Muscle layer of colon (tissue), 2 donors: ENCODE measurements at regions not wholly inside any gene's neighbourhood (a gene's known extent, or its start where the extent isn't known, plus 50 kb on each side); places are given as distances from the start of the nearest gene placed in this dataset.

Experiments
- H3K27ac ChIP-seq: one replicate; pipeline ENCODE4 v1.7.0; 2013; ENCODE audit warnings: low read depth, mild to moderate bottlenecking, low read length, moderate library complexity
- H3K27me3 ChIP-seq, 2 donors: one replicate each; pipeline ENCODE4 v1.7.0; 2013; ENCODE audit warnings: low read length in 2 of 2, mild to moderate bottlenecking in 2 of 2; ENCODE audit not compliant: insufficient read depth in 2 of 2, control insufficient read depth in 1 of 2
- H3K36me3 ChIP-seq: one replicate; pipeline ENCODE4 v1.7.0; 2013; ENCODE audit warnings: mild to moderate bottlenecking, low read length; ENCODE audit not compliant: insufficient read depth
- H3K4me1 ChIP-seq: one replicate; pipeline ENCODE4 v1.7.0; 2013; ENCODE audit warnings: mild to moderate bottlenecking, low read length; ENCODE audit not compliant: insufficient read depth
- H3K4me3 ChIP-seq, 2 donors: one replicate each; pipeline ENCODE4 v1.7.0; 2013; ENCODE audit warnings: low read length in 2 of 2, low read depth in 1 of 2, mild to moderate bottlenecking in 1 of 2, moderate library complexity in 1 of 2
- H3K9ac ChIP-seq: one replicate; pipeline ENCODE4 v1.7.0; 2013; ENCODE audit warnings: low read length
- H3K9me3 ChIP-seq: one replicate; pipeline ENCODE4 v1.7.0; 2013; ENCODE audit warnings: mild to moderate bottlenecking, low read length
- donor health status: abdominal sarcoma.
- donor health status: Adenocarcinoma of cecum.

DNA sequence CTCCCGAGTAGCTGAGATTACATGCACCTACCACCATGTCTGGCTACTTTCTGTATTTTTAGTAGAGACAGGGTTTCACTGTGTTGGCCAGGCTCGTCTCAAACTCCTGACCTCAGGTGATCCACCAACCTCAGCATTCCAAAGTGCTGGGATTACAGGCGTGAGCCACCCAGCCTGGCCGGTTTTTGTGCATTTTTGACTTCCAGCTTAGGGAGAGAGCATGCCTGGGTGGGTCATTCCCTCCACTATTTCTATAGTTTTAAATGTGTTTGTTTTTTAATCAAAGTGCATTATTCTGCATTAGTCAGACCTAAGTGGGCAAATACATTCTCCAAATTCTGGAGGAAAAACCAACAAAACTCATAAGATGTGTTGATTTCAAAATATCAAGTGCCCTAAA lies 207.4 kb upstream of the NRIP1 start:
- Histone ChIP-seq H3K27ac (no peak overlapping the region), H3K9ac (no peak overlapping the region), H3K9me3 (no peaks in the 10 kb centered on the region), H3K27me3 (no peaks in the 10 kb centered on the region), H3K4me3 (no peak overlapping the region), H3K36me3 (no peaks in the 10 kb centered on the region), H3K4me1 (no peaks in the 10 kb centered on the region)

DNA sequence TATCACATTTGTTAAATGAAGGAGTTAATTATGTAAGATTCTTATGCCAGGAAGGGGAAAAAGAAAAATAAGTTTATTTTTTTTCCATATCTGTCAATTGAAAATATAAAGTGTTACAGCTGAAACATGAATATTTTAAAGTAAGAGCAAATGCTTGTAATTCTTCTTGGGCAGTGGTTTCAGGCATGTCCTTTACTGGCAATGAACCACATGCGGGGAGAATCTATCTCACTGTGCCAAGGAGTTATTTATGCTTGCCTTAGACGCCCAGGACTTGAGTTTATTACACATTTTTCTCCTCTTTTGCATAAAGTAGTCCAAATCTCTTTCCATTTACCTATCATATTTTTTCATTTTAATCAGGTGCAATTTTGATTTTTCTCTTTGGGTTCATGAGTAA lies 207.8 kb upstream of the NRIP1 start:
- no peak overlapping the region for H3K27ac ChIP-seq
- no peaks in the 10 kb centered on the region for H3K36me3 ChIP-seq
- H3K27me3 ChIP-seq: no peaks in the 10 kb centered on the region
- H3K4me3 ChIP-seq: no peak overlapping the region
- H3K9me3 ChIP-seq: no peaks in the 10 kb centered on the region
- no peak overlapping the region for H3K9ac ChIP-seq
- H3K4me1 ChIP-seq: no peaks in the 10 kb centered on the region

DNA sequence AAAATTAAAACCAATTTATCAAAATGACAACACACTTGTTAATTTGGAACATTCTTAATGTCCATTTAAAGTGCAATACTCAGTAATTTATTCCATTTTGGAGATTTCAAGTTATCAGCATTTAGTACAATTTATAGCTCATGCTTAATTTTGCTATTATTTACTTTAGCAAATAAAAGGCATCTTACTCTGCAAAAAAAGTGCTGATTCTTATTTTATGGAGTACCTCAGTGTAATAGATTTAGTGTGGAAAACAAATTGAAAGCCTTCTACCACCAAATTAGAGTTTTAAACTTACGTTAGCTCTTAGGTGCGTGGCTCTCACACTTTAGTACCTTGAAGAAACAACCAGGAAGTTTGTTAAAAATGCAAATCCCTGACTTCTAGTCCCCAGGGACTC lies 208.4 kb upstream of the NRIP1 start:
- H3K4me3 ChIP-seq: no peak overlapping the region
- no peak overlapping the region for H3K9ac ChIP-seq
- H3K36me3 ChIP-seq: no peaks in the 10 kb centered on the region
- H3K27ac ChIP-seq: no peak overlapping the region
- H3K4me1 ChIP-seq: no peaks in the 10 kb centered on the region
- H3K27me3 ChIP-seq: no peaks in the 10 kb centered on the region
- no peaks in the 10 kb centered on the region for H3K9me3 ChIP-seq

DNA sequence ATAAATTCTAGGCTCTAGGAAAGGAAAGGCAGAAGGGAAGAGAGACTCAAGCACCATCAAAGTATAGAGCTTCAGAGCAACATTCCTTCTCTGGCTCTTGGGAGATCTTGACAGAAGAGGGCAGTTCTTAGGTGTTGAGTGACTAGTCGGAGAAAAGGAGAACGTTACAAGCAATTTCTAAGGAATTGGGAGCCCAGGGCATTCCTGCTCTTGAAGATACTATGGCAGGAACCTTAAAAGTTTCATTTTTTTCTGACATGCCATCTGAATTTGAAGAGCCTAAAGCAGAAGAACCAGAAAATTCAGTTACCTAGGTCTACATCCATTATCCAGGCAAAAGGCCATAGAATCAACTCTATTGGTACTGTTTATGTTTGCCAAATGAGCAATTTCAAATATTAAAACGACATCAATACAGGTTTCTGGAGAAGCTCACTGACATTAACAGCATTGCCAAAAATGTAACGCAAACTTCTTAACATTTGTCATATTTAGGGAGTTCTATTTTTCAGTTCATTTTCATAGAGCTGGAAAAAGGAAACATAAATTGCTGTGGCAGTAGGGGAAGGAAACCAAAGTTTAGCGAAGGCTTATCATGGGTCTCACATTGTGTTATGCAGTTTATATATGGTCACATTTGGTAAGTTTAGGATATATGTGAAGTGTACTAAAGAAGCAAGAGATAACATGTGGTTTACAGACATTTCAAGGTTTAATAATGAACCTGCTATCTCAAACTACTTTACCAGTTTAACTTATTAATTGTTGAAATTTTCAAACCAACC lies 210.1 kb upstream of the NRIP1 start:
- H3K4me3 ChIP-seq: no peak overlapping the region
- H3K9ac ChIP-seq: no peak overlapping the region
- H3K9me3 ChIP-seq: no peaks in the 10 kb centered on the region
- H3K27me3 ChIP-seq: no peaks in the 10 kb centered on the region
- no peaks in the 10 kb centered on the region for H3K4me1 ChIP-seq
- H3K27ac ChIP-seq: no peak overlapping the region
- no peaks in the 10 kb centered on the region for H3K36me3 ChIP-seq

DNA sequence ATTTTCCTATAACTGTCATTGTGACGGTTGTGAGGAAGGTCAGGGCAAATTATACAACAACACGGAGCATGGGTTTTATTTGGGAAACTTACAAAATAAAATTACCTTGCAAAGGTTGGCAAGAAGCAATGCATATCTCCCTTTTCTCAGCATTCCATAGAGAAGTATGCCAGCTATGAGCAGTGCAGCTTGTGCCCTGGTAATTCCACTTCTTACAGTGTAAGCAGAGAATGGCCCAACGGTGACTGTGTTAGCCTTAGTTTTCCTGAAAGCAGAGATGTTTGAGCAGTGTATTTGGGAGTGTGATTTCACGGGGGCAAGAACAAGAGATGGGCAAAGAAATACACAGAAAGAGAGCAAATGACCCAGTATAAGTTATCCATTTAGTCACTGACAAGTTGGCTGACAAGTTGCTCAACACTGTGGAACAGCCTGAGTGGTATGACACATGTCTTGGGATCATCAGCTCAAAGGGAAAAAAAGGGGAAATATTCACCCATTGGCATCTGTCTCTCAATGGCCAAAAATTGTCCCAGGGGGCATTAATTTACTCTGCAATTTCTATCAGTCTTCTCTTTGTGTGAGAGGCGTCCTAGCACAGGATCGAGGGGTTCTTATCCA lies 210.9 kb upstream of the NRIP1 start:
- Histone ChIP-seq H3K27me3 (no peaks in the 10 kb centered on the region), H3K9ac (no peak overlapping the region), H3K36me3 (no peaks in the 10 kb centered on the region), H3K27ac (no peak overlapping the region), H3K4me3 (no peak overlapping the region), H3K4me1 (no peaks in the 10 kb centered on the region), H3K9me3 (no peaks in the 10 kb centered on the region)

DNA sequence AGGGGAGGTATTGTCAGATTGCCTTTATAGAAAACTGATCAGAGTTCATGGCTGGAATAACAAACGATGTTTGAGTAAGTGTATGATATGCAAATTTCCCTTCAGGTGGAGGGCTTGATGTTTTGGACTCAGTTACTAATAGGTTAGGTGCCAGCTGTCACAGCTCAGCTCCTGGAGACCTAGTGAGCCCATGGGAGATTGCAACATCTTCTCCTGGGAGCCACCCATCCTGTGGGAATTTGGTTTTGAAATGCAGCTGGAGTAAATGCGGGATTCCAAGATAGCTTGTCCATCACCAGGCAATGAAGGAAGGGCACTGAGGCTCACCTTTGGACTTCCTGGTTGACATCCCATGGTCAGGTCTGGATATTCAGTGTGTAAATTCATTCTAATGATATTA lies 211.4 kb upstream of the NRIP1 start:
- H3K36me3 ChIP-seq: no peaks in the 10 kb centered on the region
- no peaks in the 10 kb centered on the region for H3K4me1 ChIP-seq
- H3K27me3 ChIP-seq: no peaks in the 10 kb centered on the region
- H3K9me3 ChIP-seq: no peaks in the 10 kb centered on the region
- H3K9ac ChIP-seq: no peak overlapping the region
- no peak overlapping the region for H3K4me3 ChIP-seq
- no peak overlapping the region for H3K27ac ChIP-seq

DNA sequence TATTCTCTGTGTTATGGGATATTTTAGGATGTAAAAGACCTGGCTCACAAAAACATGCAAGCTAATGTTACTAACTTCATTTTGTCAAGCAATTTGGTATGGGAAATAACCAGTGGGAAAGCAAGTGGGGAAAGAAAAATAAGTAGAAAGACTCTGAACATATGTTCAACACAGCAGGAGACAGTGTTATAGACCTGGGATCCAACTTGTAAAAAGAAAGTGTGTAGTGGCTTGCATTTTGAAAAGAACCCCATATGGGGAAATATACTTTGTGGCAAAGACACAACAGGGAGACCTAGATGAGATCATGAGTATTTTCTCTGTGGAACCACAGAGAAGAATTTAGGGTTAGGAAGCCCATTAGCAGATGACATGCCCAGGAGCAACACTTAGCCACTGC lies 212.7 kb upstream of the NRIP1 start:
- H3K4me1 ChIP-seq: no peaks in the 10 kb centered on the region
- H3K9me3 ChIP-seq: no peaks in the 10 kb centered on the region
- H3K4me3 ChIP-seq: no peak overlapping the region
- no peaks in the 10 kb centered on the region for H3K27me3 ChIP-seq
- H3K9ac ChIP-seq: no peak overlapping the region
- H3K27ac ChIP-seq: no peak overlapping the region
- no peaks in the 10 kb centered on the region for H3K36me3 ChIP-seq

DNA sequence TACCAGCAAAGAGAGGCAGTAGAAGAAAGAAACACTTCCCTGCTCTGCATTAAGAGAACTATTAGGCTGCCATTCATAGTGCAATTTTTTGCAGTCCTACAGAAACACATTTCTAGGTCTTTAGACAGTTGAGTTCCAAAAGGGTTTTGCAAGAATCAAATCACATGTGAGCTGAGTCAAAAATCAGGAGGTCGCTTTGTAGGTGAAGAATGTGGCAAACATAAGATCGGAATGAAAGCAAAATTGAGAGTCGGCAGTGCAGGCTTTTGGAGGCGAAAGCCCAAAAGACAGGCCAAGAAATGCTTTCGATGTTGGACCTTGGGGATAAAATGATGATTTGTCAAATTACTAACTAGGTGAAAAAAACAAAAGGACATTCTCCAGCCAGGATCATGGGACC lies 213.5 kb upstream of the NRIP1 start:
- Histone ChIP-seq H3K36me3 (no peaks in the 10 kb centered on the region), H3K27me3 (no peaks in the 10 kb centered on the region), H3K27ac (no peak overlapping the region), H3K9ac (no peak overlapping the region), H3K9me3 (no peaks in the 10 kb centered on the region), H3K4me3 (no peak overlapping the region), H3K4me1 (no peaks in the 10 kb centered on the region)

DNA sequence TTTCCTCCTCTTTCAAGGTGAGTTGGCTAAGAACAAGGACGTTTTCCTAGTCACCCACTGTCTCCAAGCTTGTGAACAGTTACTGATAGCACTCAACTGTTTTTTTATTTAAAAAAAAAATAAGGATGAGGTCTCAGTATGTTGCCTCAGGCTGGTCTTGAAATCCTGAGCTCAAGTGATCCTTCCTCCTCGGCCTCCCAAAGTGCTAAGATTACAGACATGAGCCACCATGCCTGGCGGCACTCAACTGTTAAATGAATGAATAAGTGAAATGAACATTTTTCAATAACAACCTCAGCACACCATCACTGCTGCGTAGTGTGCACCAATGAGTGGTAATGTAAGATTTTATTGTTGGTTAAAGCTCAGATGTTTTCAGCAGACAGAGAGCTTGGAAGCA lies 214.1 kb upstream of the NRIP1 start:
- Histone ChIP-seq H3K9ac (no peak overlapping the region), H3K27me3 (no peaks in the 10 kb centered on the region), H3K27ac (no peak overlapping the region), H3K36me3 (no peaks in the 10 kb centered on the region), H3K4me1 (no peaks in the 10 kb centered on the region), H3K9me3 (no peaks in the 10 kb centered on the region), H3K4me3 (no peak overlapping the region)

DNA sequence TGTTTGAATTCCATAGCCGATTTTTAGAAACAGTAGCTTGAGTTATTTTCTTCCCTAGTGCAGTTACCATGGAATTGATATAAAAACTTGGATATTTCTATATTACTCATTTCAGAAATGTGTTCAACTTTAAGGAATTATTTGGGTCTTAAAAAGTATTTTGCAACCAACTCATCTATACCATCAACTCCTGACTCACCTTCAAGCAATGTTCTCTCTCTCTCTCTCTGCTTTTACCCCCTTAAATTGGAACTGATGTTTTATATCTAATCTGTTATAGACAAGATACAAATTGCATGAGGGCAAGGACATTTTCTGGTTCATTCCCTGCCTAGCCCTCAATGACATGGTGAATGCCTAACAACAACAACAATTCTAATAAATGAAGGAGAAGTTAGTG lies 214.7 kb upstream of the NRIP1 start:
- H3K27me3 ChIP-seq: no peaks in the 10 kb centered on the region
- no peak overlapping the region for H3K4me3 ChIP-seq
- H3K4me1 ChIP-seq: no peaks in the 10 kb centered on the region
- H3K36me3 ChIP-seq: no peaks in the 10 kb centered on the region
- H3K9ac ChIP-seq: no peak overlapping the region
- H3K27ac ChIP-seq: no peak overlapping the region
- H3K9me3 ChIP-seq: no peaks in the 10 kb centered on the region

DNA sequence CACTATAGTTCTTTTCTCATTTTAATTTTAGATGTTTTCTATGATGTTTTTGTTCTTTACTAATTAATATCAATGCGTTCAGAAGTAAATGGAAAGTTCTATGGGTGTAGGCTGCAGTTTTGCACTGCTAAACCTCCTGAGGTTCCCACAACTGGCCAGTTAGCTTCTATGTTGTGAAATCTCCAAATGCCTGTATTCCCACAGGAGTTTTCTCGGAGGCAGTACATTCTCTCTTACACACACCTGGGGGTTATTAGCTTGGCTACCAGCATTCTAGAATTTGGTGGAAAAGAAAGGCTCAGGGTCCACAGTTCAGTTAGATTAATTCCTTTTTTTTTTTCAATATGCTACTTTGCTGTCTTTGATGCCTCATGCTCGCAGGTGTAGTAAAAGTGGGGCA lies 216.9 kb upstream of the NRIP1 start:
- Histone ChIP-seq H3K9ac (no peak overlapping the region), H3K9me3 (no peaks in the 10 kb centered on the region), H3K4me3 (no peak overlapping the region), H3K4me1 (no peaks in the 10 kb centered on the region), H3K27ac (no peak overlapping the region), H3K36me3 (no peaks in the 10 kb centered on the region), H3K27me3 (no peaks in the 10 kb centered on the region)

DNA sequence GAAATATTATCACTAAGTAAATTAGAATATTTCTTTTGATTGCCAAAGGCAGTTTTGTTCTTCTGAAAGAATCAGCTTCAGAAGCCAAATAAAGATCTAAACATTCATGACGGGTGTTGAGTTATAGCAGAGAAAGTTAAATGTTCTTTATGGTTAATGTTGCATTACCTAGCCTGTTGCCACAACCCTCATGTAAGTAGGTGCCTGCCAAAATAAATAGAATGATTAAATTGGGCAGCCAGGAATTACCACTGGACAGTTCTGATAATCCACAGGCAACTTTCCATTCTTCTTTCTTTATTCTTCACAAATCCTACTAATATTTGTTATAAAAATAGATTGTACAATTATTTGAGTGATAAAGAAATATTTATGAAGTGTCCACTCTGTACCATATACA lies 217.9 kb upstream of the NRIP1 start:
- Histone ChIP-seq H3K4me1 (no peaks in the 10 kb centered on the region), H3K27me3 (no peaks in the 10 kb centered on the region), H3K36me3 (no peaks in the 10 kb centered on the region), H3K4me3 (no peak overlapping the region), H3K9me3 (no peaks in the 10 kb centered on the region), H3K9ac (no peak overlapping the region), H3K27ac (no peak overlapping the region)
